ENCODE measurements at regions not wholly inside any gene's neighbourhood (a gene's known extent, or its start where the extent isn't known, plus 50 kb on each side); places are given as distances from the start of the nearest gene placed in this dataset.

DNA sequence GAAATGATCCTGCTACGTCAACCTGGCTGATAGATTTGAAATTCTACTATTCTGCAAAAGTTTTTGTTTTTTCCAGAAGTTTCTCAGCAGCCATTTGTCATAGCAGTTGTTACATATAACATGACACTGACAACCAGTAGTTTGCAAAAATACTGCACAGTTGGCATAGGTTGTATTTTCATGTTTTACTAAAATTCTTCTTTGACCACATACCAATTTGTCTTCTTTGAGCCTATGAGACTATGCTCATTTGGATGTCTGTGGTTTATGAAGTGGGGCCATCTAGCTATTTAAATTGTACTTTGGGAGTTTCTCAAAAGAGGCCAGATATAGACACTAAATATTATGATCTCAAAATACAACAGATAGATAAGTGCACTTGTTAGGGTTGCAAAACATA, 104.9 kb upstream of the PREP start:
- H3K79me2 ChIP-seq (ENCODE audit: insufficient read depth, low read length) = no peaks in the 10 kb centered on the region
- no peaks in the 10 kb centered on the region for H3K36me3 ChIP-seq (replicated peaks in 1 of 2; ENCODE audit: control insufficient read depth in 1 of 2, insufficient read depth in 2 of 2, low read length in 2 of 2)
- TF ChIP-seq DMTF1 (CRISPR knock-in tag; IDR thresholded peaks at IDR 0.05) (no peak), TGIF2 (CRISPR knock-in tag; IDR thresholded peaks at IDR 0.05) (no peak), THYN1 (CRISPR knock-in tag; IDR thresholded peaks at IDR 0.05; ENCODE audit: borderline replicate concordance, low read depth) (no peak), ZNF549 (CRISPR knock-in tag; IDR thresholded peaks at IDR 0.05) (no peak), ZNF335 (CRISPR knock-in tag; IDR thresholded peaks at IDR 0.05) (no peak)
- TF ChIP-seq, protein P1, sequence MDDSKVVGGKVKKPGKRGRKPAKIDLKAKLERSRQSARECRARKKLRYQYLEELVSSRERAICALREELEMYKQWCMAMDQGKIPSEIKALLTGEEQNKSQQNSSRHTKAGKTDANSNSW (CRISPR knock-in tag; IDR thresholded peaks at IDR 0.05; ENCODE audit: borderline replicate concordance) = no peak
- TF ChIP-seq, protein P2, sequence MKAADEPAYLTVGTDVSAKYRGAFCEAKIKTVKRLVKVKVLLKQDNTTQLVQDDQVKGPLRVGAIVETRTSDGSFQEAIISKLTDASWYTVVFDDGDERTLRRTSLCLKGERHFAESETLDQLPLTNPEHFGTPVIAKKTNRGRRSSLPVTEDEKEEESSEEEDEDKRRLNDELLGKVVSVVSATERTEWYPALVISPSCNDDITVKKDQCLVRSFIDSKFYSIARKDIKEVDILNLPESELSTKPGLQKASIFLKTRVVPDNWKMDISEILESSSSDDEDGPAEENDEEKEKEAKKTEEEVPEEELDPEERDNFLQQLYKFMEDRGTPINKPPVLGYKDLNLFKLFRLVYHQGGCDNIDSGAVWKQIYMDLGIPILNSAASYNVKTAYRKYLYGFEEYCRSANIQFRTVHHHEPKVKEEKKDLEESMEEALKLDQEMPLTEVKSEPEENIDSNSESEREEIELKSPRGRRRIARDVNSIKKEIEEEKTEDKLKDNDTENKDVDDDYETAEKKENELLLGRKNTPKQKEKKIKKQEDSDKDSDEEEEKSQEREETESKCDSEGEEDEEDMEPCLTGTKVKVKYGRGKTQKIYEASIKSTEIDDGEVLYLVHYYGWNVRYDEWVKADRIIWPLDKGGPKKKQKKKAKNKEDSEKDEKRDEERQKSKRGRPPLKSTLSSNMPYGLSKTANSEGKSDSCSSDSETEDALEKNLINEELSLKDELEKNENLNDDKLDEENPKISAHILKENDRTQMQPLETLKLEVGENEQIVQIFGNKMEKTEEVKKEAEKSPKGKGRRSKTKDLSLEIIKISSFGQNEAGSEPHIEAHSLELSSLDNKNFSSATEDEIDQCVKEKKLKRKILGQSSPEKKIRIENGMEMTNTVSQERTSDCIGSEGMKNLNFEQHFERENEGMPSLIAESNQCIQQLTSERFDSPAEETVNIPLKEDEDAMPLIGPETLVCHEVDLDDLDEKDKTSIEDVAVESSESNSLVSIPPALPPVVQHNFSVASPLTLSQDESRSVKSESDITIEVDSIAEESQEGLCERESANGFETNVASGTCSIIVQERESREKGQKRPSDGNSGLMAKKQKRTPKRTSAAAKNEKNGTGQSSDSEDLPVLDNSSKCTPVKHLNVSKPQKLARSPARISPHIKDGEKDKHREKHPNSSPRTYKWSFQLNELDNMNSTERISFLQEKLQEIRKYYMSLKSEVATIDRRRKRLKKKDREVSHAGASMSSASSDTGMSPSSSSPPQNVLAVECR (CRISPR knock-in tag; IDR thresholded peaks at IDR 0.05; ENCODE audit: borderline replicate concordance) = no peak
- BruUV-seq (replicated peaks) = no TSS peak
- H3K4me3 ChIP-seq (replicated peaks in 1 of 3; ENCODE audit: insufficient read depth in 1 of 3, low read depth in 2 of 3, low read length in 3 of 3) = no peak overlapping the region
- no peaks in the 10 kb centered on the region for H4K20me1 ChIP-seq (ENCODE audit: insufficient read depth, low read length)
- ChIA-PET CTCF (ENCODE audit: low intra/inter-chr PET ratio, low total read pairs) (no interaction called here), POLR2A (no interaction called here)
- ATAC-seq = no peak
- no peak overlapping the region for H3K27ac ChIP-seq (ENCODE audit: extremely low read length, insufficient read depth, low read length)
- intact Hi-C loops (cut with micrococcal nuclease; ENCODE audit: unreplicated experiment) = no loop called here
- whole genome bisulfite sequencing (ENCODE audit: low lambda C conversion rate) = 0% methylated on average over 1 of the region's 1 CpG
- no peak overlapping the region for H3K4me2 ChIP-seq (ENCODE audit: low read depth, low read length)
- in situ Hi-C loops (cut with HindIII; ENCODE audit: extremely low pct_ligation_motif_present, low pct_unique_long_range_greater_than_20kb) = no loop called here
- no peak for FAIRE-seq
- no peaks in the 10 kb centered on the region for H3K4me1 ChIP-seq (ENCODE audit: insufficient read depth, low read length)
- no peak for DNase-seq (ENCODE audit: low spot score)
- no peaks in the 10 kb centered on the region for H3K9me3 ChIP-seq (ENCODE audit: low read length)
- no peak overlapping the region for H3K9ac ChIP-seq (ENCODE audit: insufficient read depth, low read depth, low read length)
- no peaks in the 10 kb centered on the region; a peak in 2 of 5 replicates for H3K27me3 ChIP-seq (ENCODE audit: control insufficient read depth in 1 of 2, insufficient read depth in 2 of 2, low read length in 2 of 2)
- no peak overlapping the region for H2AFZ ChIP-seq (ENCODE audit: low read length)
